IMR-90 (cell line): ENCODE measurements at regions not wholly inside any gene's neighbourhood (a gene's known extent, or its start where the extent isn't known, plus 50 kb on each side); places are given as distances from the start of the nearest gene placed in this dataset.

Experiments used
- ATAC-seq: fragments of 200-7000 bp; cut with Tn5 transposase; 2 replicates; pipeline ENCODE4 v1.9.1; 2020; ENCODE audit warnings: low read depth, mild to moderate bottlenecking, moderate library complexity
- BruUV-seq: library from RNA; stranded (reverse); fragments of 400-500 nt; replicated peaks from 2 replicates; lab custom pipeline; 2021; lab: Mats Ljungman, UMichigan
- CTCF ChIA-PET: fragments of 300-600 bp; formaldehyde crosslinking; extraction: SDS; loops from one replicate; lab custom pipeline; 2021; ENCODE audit warnings: antibody characterized with exemption; lab: Yijun Ruan, JAX
- POLR2A ChIA-PET: fragments of 300-600 bp; sonication (Branson Sonifier 250); formaldehyde crosslinking; loops from one replicate; lab custom pipeline; 2022; ENCODE audit warnings: antibody characterized with exemption; ENCODE audit not compliant: unreplicated experiment; lab: Charles Lee
- DNase-seq: peaks from one replicate; pipeline ENCODE4 v3.0.0; 2013
- H2AFZ ChIP-seq: replicated peaks from 2 replicates; pipeline ENCODE3; 2013; ENCODE audit warnings: low read length, mild to moderate bottlenecking; ENCODE audit not compliant: poor library complexity
- H2AK5ac ChIP-seq: 2 replicates; pipeline ENCODE4 v1.6.1; 2013; ENCODE audit warnings: low read depth, low read length, inconsistent platforms
- H2AK9ac ChIP-seq: replicated peaks from 2 replicates; pipeline ENCODE3; 2013; ENCODE audit warnings: mild to moderate bottlenecking, low read depth, low read length, moderate library complexity; ENCODE audit not compliant: poor library complexity
- H2BK120ac ChIP-seq: 2 replicates; pipeline ENCODE4 v1.6.1; 2013; ENCODE audit warnings: low read depth, low read length, inconsistent platforms
- H2BK15ac ChIP-seq: 3 replicates; pipeline ENCODE4 v1.6.1; 2013; ENCODE audit warnings: low read depth, low read length, inconsistent platforms
- H2BK20ac ChIP-seq: 2 replicates; pipeline ENCODE4 v1.6.1; 2013; ENCODE audit warnings: low read depth, mild to moderate bottlenecking, inconsistent platforms, low read length, moderate library complexity
- H2BK5ac ChIP-seq: 2 replicates; pipeline ENCODE4 v1.6.1; 2013; ENCODE audit warnings: mild to moderate bottlenecking, low read depth, low read length, inconsistent platforms; ENCODE audit not compliant: poor library complexity, severe bottlenecking
- H3K14ac ChIP-seq: replicated peaks from 2 replicates; pipeline ENCODE4 v1.6.1; 2013; ENCODE audit warnings: low read depth, low read length, inconsistent platforms
- H3K18ac ChIP-seq: 2 replicates; pipeline ENCODE4 v1.6.1; 2013; ENCODE audit warnings: low read depth, low read length, control low read depth
- H3K23ac ChIP-seq: 2 replicates; pipeline ENCODE4 v1.6.1; 2013; ENCODE audit warnings: low read depth, low read length, inconsistent platforms
- H3K27ac ChIP-seq: 2 replicates; pipeline ENCODE4 v1.5.1; 2013; ENCODE audit warnings: mild to moderate bottlenecking, control low read depth, low read length; ENCODE audit not compliant: insufficient read depth
- H3K27me3 ChIP-seq: 2 replicates; pipeline ENCODE4 v1.6.1; 2013; ENCODE audit warnings: low read length; ENCODE audit not compliant: control insufficient read depth, insufficient read depth
- H3K36me3 ChIP-seq: 2 replicates; pipeline ENCODE4 v1.6.1; 2013; ENCODE audit warnings: low read length, mixed read lengths; ENCODE audit not compliant: control insufficient read depth, insufficient read depth
- H3K4ac ChIP-seq: 2 replicates; pipeline ENCODE4 v1.6.1; 2013; ENCODE audit warnings: low read depth, low read length, inconsistent platforms
- H3K4me1 ChIP-seq: 2 replicates; pipeline ENCODE4 v1.6.1; 2013; ENCODE audit warnings: low read length, mixed read lengths; ENCODE audit not compliant: control insufficient read depth, insufficient read depth
- H3K4me2 ChIP-seq: 2 replicates; pipeline ENCODE4 v1.6.1; 2013; ENCODE audit warnings: low read depth, mild to moderate bottlenecking, control low read depth, low read length, moderate library complexity
- H3K4me3 ChIP-seq: 2 replicates; pipeline ENCODE4 v1.5.1; 2013; ENCODE audit warnings: low read depth, mild to moderate bottlenecking, control low read depth, low read length, moderate library complexity; ENCODE audit not compliant: insufficient read depth
- H3K56ac ChIP-seq: 2 replicates; pipeline ENCODE4 v1.6.1; 2013; ENCODE audit warnings: low read length, inconsistent platforms; ENCODE audit not compliant: insufficient read depth; ENCODE audit errors: extremely low read depth
- H3K79me1 ChIP-seq, 2 experiments: 2 replicates each; pipeline ENCODE4 v1.6.1; 2013; ENCODE audit warnings: low read length in 2 of 2, inconsistent platforms in 1 of 2, low read depth in 1 of 2
- H3K9ac ChIP-seq: 2 replicates; pipeline ENCODE4 v1.6.1; 2013; ENCODE audit warnings: low read depth, low read length, control low read depth
- H3K9me1 ChIP-seq: 2 replicates; pipeline ENCODE4 v1.6.1; 2013; ENCODE audit warnings: low read length, inconsistent platforms; ENCODE audit not compliant: insufficient read depth
- H3K9me3 ChIP-seq: 2 replicates; pipeline ENCODE4 v1.6.1; 2013; ENCODE audit warnings: low read length; ENCODE audit not compliant: control insufficient read depth, insufficient read depth
- H4K20me1 ChIP-seq: 2 replicates; pipeline ENCODE4 v1.6.1; 2013; ENCODE audit warnings: low read length, inconsistent platforms; ENCODE audit not compliant: insufficient read depth
- H4K5ac ChIP-seq: 2 replicates; pipeline ENCODE4 v1.6.1; 2013; ENCODE audit warnings: mild to moderate bottlenecking, low read depth, low read length, control low read depth
- H4K8ac ChIP-seq, 2 experiments: 2 replicates each; pipeline ENCODE4 v1.6.1; 2013; ENCODE audit warnings: low read depth in 2 of 2, low read length in 2 of 2, control low read depth in 1 of 2, inconsistent platforms in 1 of 2
- H4K91ac ChIP-seq: 2 replicates; pipeline ENCODE4 v1.6.1; 2013; ENCODE audit warnings: low read depth, low read length, inconsistent platforms; ENCODE audit not compliant: insufficient read depth
- BHLHE40 ChIP-seq: fragments of 150-350 bp; IDR thresholded peaks from 2 replicates; pipeline ENCODE4 v1.6.1; 2016; ENCODE audit warnings: mild to moderate bottlenecking, low read depth, low read length
- CEBPB ChIP-seq: IDR thresholded peaks from 2 replicates; pipeline ENCODE4 v1.6.1; 2012; ENCODE audit warnings: low read depth, low read length, improper control_type of control experiment
- CHD1 ChIP-seq: IDR thresholded peaks from 2 replicates; pipeline ENCODE4 v1.6.1; 2012; ENCODE audit warnings: low read depth, low read length, improper control_type of control experiment
- CTCF ChIP-seq: conservative IDR thresholded peaks from 2 replicates; pipeline ENCODE4 v1.5.1; 2012; ENCODE audit warnings: mild to moderate bottlenecking, low read depth, low read length, improper control_type of control experiment
- MAFK ChIP-seq: IDR thresholded peaks from 2 replicates; pipeline ENCODE4 v1.6.1; 2012; ENCODE audit warnings: low read depth, low read length, improper control_type of control experiment
- MAZ ChIP-seq: IDR thresholded peaks from 2 replicates; pipeline ENCODE4 v1.6.1; 2012; ENCODE audit warnings: low read depth, mild to moderate bottlenecking, low read length, improper control_type of control experiment, moderate library complexity, borderline replicate concordance
- MXI1 ChIP-seq: IDR thresholded peaks from 2 replicates; pipeline ENCODE4 v1.6.1; 2012; ENCODE audit warnings: low read depth, mild to moderate bottlenecking, low read length, moderate library complexity, borderline replicate concordance
- NFE2L2 ChIP-seq: fragments of 150-350 bp; IDR thresholded peaks from 2 replicates; pipeline ENCODE4 v1.6.1; 2016; ENCODE audit warnings: low read depth, mild to moderate bottlenecking, low read length
- POLR2A ChIP-seq: IDR thresholded peaks from 2 replicates; pipeline ENCODE4 v1.6.1; 2012; ENCODE audit warnings: mild to moderate bottlenecking, low read depth, low read length
- RAD21 ChIP-seq: IDR thresholded peaks from 2 replicates; pipeline ENCODE4 v1.6.1; 2012; ENCODE audit warnings: low read length, improper control_type of control experiment
- RCOR1 ChIP-seq: IDR thresholded peaks from 2 replicates; pipeline ENCODE4 v1.6.1; 2012; ENCODE audit warnings: mild to moderate bottlenecking, low read length, improper control_type of control experiment; ENCODE audit not compliant: insufficient replicate concordance
- RFX5 ChIP-seq: IDR thresholded peaks from 2 replicates; pipeline ENCODE4 v1.8.0; 2012; ENCODE audit warnings: low read depth, mild to moderate bottlenecking, low read length, moderate library complexity
- USF2 ChIP-seq: fragments of 150-350 bp; IDR thresholded peaks from 2 replicates; pipeline ENCODE4 v1.6.1; 2017; ENCODE audit warnings: mild to moderate bottlenecking, antibody characterized with exemption, low read length, low read depth
- WGBS, 2 experiments: methylation state at CpG; one replicate each; pipeline versions ENCODE4 v1.1.5 to v1.1.7; 2013; ENCODE audit warnings: missing lambda C conversion rate in 2 of 2; ENCODE audit not compliant: insufficient read length in 1 of 2; ENCODE audit errors: extremely low coverage in 2 of 2; 5-methylcytosine and 5-hydroxymethylcytosine counted together
- dilution Hi-C: fragments of 300-500 bp; cut with HindIII; formaldehyde crosslinking; loops from one replicate; pipeline ENCODE4 v1.14.3; 2018; ENCODE audit warnings: low sequenced_read_pairs; ENCODE audit not compliant: unreplicated experiment
- in situ Hi-C: fragments of 300-500 bp; cut with MboI; formaldehyde crosslinking; loops from 3 replicates; pipeline ENCODE4 v1.14.3; 2019; ENCODE audit warnings: low sequenced_read_pairs, inconsistent platforms, mixed read lengths
- intact Hi-C: fragments of 100-400 bp; cut with micrococcal nuclease; formaldehyde crosslinking; loops from 2 replicates; pipeline ENCODE4 v1.10.0; 2022

- H3K23ac ChIP-seq = no peak overlapping the region
- H2BK15ac ChIP-seq = no peak overlapping the region
- no peak overlapping the region for H2AK9ac ChIP-seq
- no peaks in the 10 kb centered on the region for H4K20me1 ChIP-seq
- H2BK120ac ChIP-seq = no peak overlapping the region
- H4K5ac ChIP-seq = no peak overlapping the region
- dilution Hi-C loops (no loop called here), in situ Hi-C loops (no loop called here), intact Hi-C loops (no loop called here)
- no peaks in the 10 kb centered on the region for H3K4me1 ChIP-seq
- no peak for ATAC-seq
- no peaks in the 10 kb centered on the region for H3K36me3 ChIP-seq
- POLR2A ChIA-PET = no interaction called here
- no peak overlapping the region for H2AFZ ChIP-seq
- H3K4me2 ChIP-seq = no peak overlapping the region
- H2AK5ac ChIP-seq = no peak overlapping the region
- no CpG with 5 or more reads among the region's 1 CpG for WGBS, 2 experiments
- CTCF ChIA-PET = no interaction called here
- no peak overlapping the region for H3K4ac ChIP-seq
- H3K18ac ChIP-seq = no peak overlapping the region
- no peak overlapping the region for H4K91ac ChIP-seq
- H2BK5ac ChIP-seq = no peak overlapping the region
- H3K27ac ChIP-seq = no peak overlapping the region
- no peaks in the 10 kb centered on the region for H3K27me3 ChIP-seq
- H3K9me3 ChIP-seq = peaks cover 10% of the 10 kb centered on the region
- H3K4me3 ChIP-seq = no peak overlapping the region
- no peak for DNase-seq
- no peak overlapping the region for H3K9ac ChIP-seq
- H3K14ac ChIP-seq = no peak overlapping the region
- no TSS peak for BruUV-seq
- TF ChIP-seq POLR2A = no peak
- no peak for TF ChIP-seq BHLHE40
- TF ChIP-seq RCOR1 = no peak
- TF ChIP-seq MAFK = no peak
- TF ChIP-seq MXI1 = no peak
- no peak for TF ChIP-seq MAZ
- TF ChIP-seq USF2 = no peak
- TF ChIP-seq RAD21 = no peak
- TF ChIP-seq RFX5 = no peak
- TF ChIP-seq CTCF = no peak
- TF ChIP-seq CHD1 = no peak
- TF ChIP-seq CEBPB = no peak
- TF ChIP-seq NFE2L2 = no peak
- no peak overlapping the region for H2BK20ac ChIP-seq
- no peaks in the 10 kb centered on the region for H3K79me1 ChIP-seq
- no peak overlapping the region for H3K56ac ChIP-seq
- H4K8ac ChIP-seq = no peak overlapping the region
- H3K9me1 ChIP-seq = no peaks in the 10 kb centered on the region
Measured at GRCh38 chr16:7867831-7868230, 535.2 kb downstream of the RBFOX1 start.
